ENCODE measurements at regions not wholly inside any gene's neighbourhood (a gene's known extent, or its start where the extent isn't known, plus 50 kb on each side); places are given as distances from the start of the nearest gene placed in this dataset.

GRCh38 chr4:11687727-11688126 lies 259.0 kb upstream of the HS3ST1 start:
- no peak for DNase-seq
- Histone ChIP-seq H3K27me3 (replicated peaks in 1 of 7) (no peaks in the 10 kb centered on the region), H3K36me3 (no peaks in the 10 kb centered on the region), H3K9me3 (peaks cover 0 to 4% (median 0%) of the 10 kb centered on the region in 8 donors), H3K27ac (no peak overlapping the region), H3K4me1 (no peaks in the 10 kb centered on the region), H3K4me3 (no peak overlapping the region)
- TF ChIP-seq CTCF (IDR thresholded peaks at IDR 0.05 in 8 of 11, conservative IDR thresholded peaks at IDR 0.05 in 3 of 11) (no peak), POLR2A (IDR thresholded peaks at IDR 0.05) (no peak), POLR2AphosphoS5 (IDR thresholded peaks at IDR 0.05) (no peak)
- intact Hi-C loops (cut with DNase I; ENCODE audit: low total_unique reads): no loop called here
- WGBS, 5 donors: 73 to 90% (median 83%) methylated on average over 1 of the region's 1 CpG

GRCh38 chr4:11685481-11685880 lies 256.8 kb upstream of the HS3ST1 start:
- no peaks in the 10 kb centered on the region for H3K27me3 ChIP-seq (replicated peaks in 1 of 7)
- no peak overlapping the region for H3K4me3 ChIP-seq
- H3K27ac ChIP-seq: no peak overlapping the region
- intact Hi-C loops (cut with DNase I; ENCODE audit: low total_unique reads): no loop called here
- no peak for TF ChIP-seq CTCF (IDR thresholded peaks at IDR 0.05 in 8 of 11, conservative IDR thresholded peaks at IDR 0.05 in 3 of 11)
- DNase-seq: no peak
- H3K9me3 ChIP-seq: no peaks in the 10 kb centered on the region
- WGBS, 5 donors: 82 to 95% (median 88%) methylated on average over 5 of the region's 5 CpGs
- no peaks in the 10 kb centered on the region for H3K36me3 ChIP-seq
- no peaks in the 10 kb centered on the region for H3K4me1 ChIP-seq

GRCh38 chr4:11675051-11675800 lies 246.5 kb upstream of the HS3ST1 start:
- Histone ChIP-seq H3K27me3 (replicated peaks in 1 of 7) (no peaks in the 10 kb centered on the region), H3K4me1 (no peaks in the 10 kb centered on the region), H3K27ac (no peak overlapping the region), H3K9me3 (no peaks in the 10 kb centered on the region), H3K4me3 (no peak overlapping the region), H3K36me3 (no peaks in the 10 kb centered on the region)
- no peak for TF ChIP-seq POLR2AphosphoS5 (IDR thresholded peaks at IDR 0.05)
- no peak for TF ChIP-seq POLR2A (IDR thresholded peaks at IDR 0.05)
- TF ChIP-seq CTCF (IDR thresholded peaks at IDR 0.05 in 8 of 11, conservative IDR thresholded peaks at IDR 0.05 in 3 of 11): no peak
- 90 to 97% (median 93%) methylated on average over 3 of the region's 3 CpGs for WGBS, 5 donors
- DNase-seq: no peak
- intact Hi-C loops (cut with DNase I; ENCODE audit: low total_unique reads): no loop called here

- intact Hi-C loops (cut with DNase I; ENCODE audit: low total_unique reads): no loop called here
- Histone ChIP-seq H3K27me3 (replicated peaks in 1 of 7) (no peaks in the 10 kb centered on the region), H3K4me1 (no peaks in the 10 kb centered on the region), H3K9me3 (no peaks in the 10 kb centered on the region), H3K27ac (no peak overlapping the region), H3K36me3 (no peaks in the 10 kb centered on the region), H3K4me3 (no peak overlapping the region)
- no peak for TF ChIP-seq POLR2A (IDR thresholded peaks at IDR 0.05)
- TF ChIP-seq POLR2AphosphoS5 (IDR thresholded peaks at IDR 0.05): no peak
- no peak for TF ChIP-seq CTCF (IDR thresholded peaks at IDR 0.05 in 8 of 11, conservative IDR thresholded peaks at IDR 0.05 in 3 of 11)
- no peak for DNase-seq
Measured at GRCh38 chr4:11670304-11670703, 241.6 kb upstream of the HS3ST1 start.
